ENCODE measurements at regions not wholly inside any gene's neighbourhood (a gene's known extent, or its start where the extent isn't known, plus 50 kb on each side); places are given as distances from the start of the nearest gene placed in this dataset.

GRCh38 chr13:19067767-19068166 lies 113.9 kb downstream of the TUBA3C start:
- no peak for ATAC-seq (ENCODE audit: low FRiP score in 2 of 2)
- DNase-seq = no peak
- H3K36me3 ChIP-seq = no peaks in the 10 kb centered on the region
- peaks cover 0 to 20% (median 3%) of the 10 kb centered on the region in 4 donors for H3K9me3 ChIP-seq
- H3K4me1 ChIP-seq = no peaks in the 10 kb centered on the region
- H3K27ac ChIP-seq = no peak overlapping the region
- no peaks in the 10 kb centered on the region for H3K27me3 ChIP-seq
- 81 to 93% methylated on average over 2 of the region's 2 CpGs for WGBS, 2 donors
- no peak overlapping the region for H3K4me3 ChIP-seq
- no peak for TF ChIP-seq POLR2A (IDR thresholded peaks at IDR 0.05)
- TF ChIP-seq EP300 (IDR thresholded peaks at IDR 0.05) = no peak
- no peak for TF ChIP-seq CTCF (IDR thresholded peaks at IDR 0.05)
- no peak for TF ChIP-seq POLR2AphosphoS5 (IDR thresholded peaks at IDR 0.05)

GRCh38 chr13:19062801-19063200 lies 118.8 kb downstream of the TUBA3C start:
- Histone ChIP-seq H3K36me3 (no peaks in the 10 kb centered on the region), H3K9me3 (peaks cover 0 to 17% (median 3%) of the 10 kb centered on the region in 4 donors), H3K27ac (no peak overlapping the region), H3K27me3 (no peaks in the 10 kb centered on the region), H3K4me3 (no peak overlapping the region), H3K4me1 (no peaks in the 10 kb centered on the region)
- no peak for TF ChIP-seq CTCF (IDR thresholded peaks at IDR 0.05)
- no peak for TF ChIP-seq POLR2AphosphoS5 (IDR thresholded peaks at IDR 0.05)
- 74 to 100% methylated on average over 3 to 4 of the region's 4 CpGs for WGBS, 2 donors
- no peak for DNase-seq
- no peak for ATAC-seq (ENCODE audit: low FRiP score in 2 of 2)

- H3K36me3 ChIP-seq = no peaks in the 10 kb centered on the region
- DNase-seq (peak in 1 of 2 donors; percentile 42), ATAC-seq (ENCODE audit: low FRiP score in 2 of 2) (peak in 1 of 2 donors; percentile 52)
- H3K27me3 ChIP-seq = no peaks in the 10 kb centered on the region
- no peak overlapping the region for H3K27ac ChIP-seq
- peaks cover 0 to 17% (median 3%) of the 10 kb centered on the region in 4 donors for H3K9me3 ChIP-seq
- TF ChIP-seq CTCF (IDR thresholded peaks at IDR 0.05) (no peak), POLR2A (IDR thresholded peaks at IDR 0.05) (no peak), POLR2AphosphoS5 (IDR thresholded peaks at IDR 0.05) (no peak), EP300 (IDR thresholded peaks at IDR 0.05) (no peak)
- no peak overlapping the region for H3K4me3 ChIP-seq
- 95 to 96% methylated on average over 4 to 11 of the region's 11 CpGs for WGBS, 2 donors
- no peaks in the 10 kb centered on the region for H3K4me1 ChIP-seq
These were observed 119.5 kb downstream of the TUBA3C start for GRCh38 chr13:19062019-19062646.

GRCh38 chr13:19061278-19061677 lies 120.3 kb downstream of the TUBA3C start:
- no peaks in the 10 kb centered on the region for H3K27me3 ChIP-seq
- ATAC-seq (ENCODE audit: low FRiP score in 2 of 2) (no peak), DNase-seq (no peak)
- no peaks in the 10 kb centered on the region for H3K4me1 ChIP-seq
- H3K27ac ChIP-seq = no peak overlapping the region
- no peaks in the 10 kb centered on the region for H3K36me3 ChIP-seq
- no peak overlapping the region for H3K4me3 ChIP-seq
- H3K9me3 ChIP-seq = peaks cover 0 to 17% (median 3%) of the 10 kb centered on the region in 4 donors
- 75 to 100% methylated on average over 1 to 6 of the region's 6 CpGs for WGBS, 2 donors
- TF ChIP-seq EP300 (IDR thresholded peaks at IDR 0.05) (no peak), POLR2A (IDR thresholded peaks at IDR 0.05) (no peak), CTCF (IDR thresholded peaks at IDR 0.05) (no peak)

- TF ChIP-seq POLR2A (IDR thresholded peaks at IDR 0.05) (no peak), CTCF (IDR thresholded peaks at IDR 0.05) (no peak), POLR2AphosphoS5 (IDR thresholded peaks at IDR 0.05) (no peak), EP300 (IDR thresholded peaks at IDR 0.05) (no peak)
- ATAC-seq (ENCODE audit: low FRiP score in 2 of 2) (no peak), DNase-seq (no peak)
- no peaks in the 10 kb centered on the region for H3K4me1 ChIP-seq
- H3K27ac ChIP-seq = no peak overlapping the region
- no peak overlapping the region for H3K4me3 ChIP-seq
- no peaks in the 10 kb centered on the region for H3K27me3 ChIP-seq
- peaks cover 0 to 17% (median 3%) of the 10 kb centered on the region in 4 donors for H3K9me3 ChIP-seq
- H3K36me3 ChIP-seq = no peaks in the 10 kb centered on the region
- 75 to 80% methylated on average over 8 to 13 of the region's 13 CpGs for WGBS, 2 donors
These were observed 121.2 kb downstream of the TUBA3C start for GRCh38 chr13:19060311-19061002.
